ENCODE measurements at regions not wholly inside any gene's neighbourhood (a gene's known extent, or its start where the extent isn't known, plus 50 kb on each side); places are given as distances from the start of the nearest gene placed in this dataset.

GRCh38 chr2:146608490-146608889, 1236.3 kb upstream of the ACVR2A start:
- in situ Hi-C loops (cut with HindIII; ENCODE audit: low pct_ligation_motif_present, low sequenced_read_pairs), result no loop called here
- Histone ChIP-seq H3K4me3 (ENCODE audit: low read depth, low read length) (no peak overlapping the region), H3K27me3 (replicated peaks) (no peaks in the 10 kb centered on the region), H3K36me3 (replicated peaks) (no peaks in the 10 kb centered on the region), H3K27ac (no peak overlapping the region)
- no peak for DNase-seq
- TF ChIP-seq CTCF (IDR thresholded peaks at IDR 0.05; ENCODE audit: low read depth, low read length, missing control alignments), result no peak

- no peak overlapping the region for H3K27ac ChIP-seq
- H3K4me3 ChIP-seq (ENCODE audit: low read depth, low read length), result no peak overlapping the region
- no peak for DNase-seq
- no peak for TF ChIP-seq CTCF (IDR thresholded peaks at IDR 0.05; ENCODE audit: low read depth, low read length, missing control alignments)
- H3K36me3 ChIP-seq (replicated peaks), result no peaks in the 10 kb centered on the region
- H3K27me3 ChIP-seq (replicated peaks), result no peaks in the 10 kb centered on the region
- in situ Hi-C loops (cut with HindIII; ENCODE audit: low pct_ligation_motif_present, low sequenced_read_pairs), result no loop called here
These were observed 1240.3 kb upstream of the ACVR2A start for GRCh38 chr2:146604521-146604920.

GRCh38 chr2:146602856-146603255, 1242.0 kb upstream of the ACVR2A start:
- Histone ChIP-seq H3K36me3 (replicated peaks) (no peaks in the 10 kb centered on the region), H3K27me3 (replicated peaks) (no peaks in the 10 kb centered on the region), H3K27ac (no peak overlapping the region), H3K4me3 (ENCODE audit: low read depth, low read length) (no peak overlapping the region)
- DNase-seq, result no peak
- in situ Hi-C loops (cut with HindIII; ENCODE audit: low pct_ligation_motif_present, low sequenced_read_pairs), result no loop called here
- TF ChIP-seq CTCF (IDR thresholded peaks at IDR 0.05; ENCODE audit: low read depth, low read length, missing control alignments), result no peak

- H3K27ac ChIP-seq, result no peak overlapping the region
- no peak for TF ChIP-seq CTCF (IDR thresholded peaks at IDR 0.05; ENCODE audit: low read depth, low read length, missing control alignments)
- no peaks in the 10 kb centered on the region for H3K27me3 ChIP-seq (replicated peaks)
- in situ Hi-C loops (cut with HindIII; ENCODE audit: low pct_ligation_motif_present, low sequenced_read_pairs), result no loop called here
- H3K36me3 ChIP-seq (replicated peaks), result no peaks in the 10 kb centered on the region
- DNase-seq, result peak; percentile 23
- H3K4me3 ChIP-seq (ENCODE audit: low read depth, low read length), result no peak overlapping the region
These were observed 1242.4 kb upstream of the ACVR2A start for GRCh38 chr2:146602383-146602782.

GRCh38 chr2:146598791-146599190, 1246.0 kb upstream of the ACVR2A start:
- DNase-seq, result no peak
- no peak overlapping the region for H3K27ac ChIP-seq
- TF ChIP-seq CTCF (IDR thresholded peaks at IDR 0.05; ENCODE audit: low read depth, low read length, missing control alignments), result no peak
- in situ Hi-C loops (cut with HindIII; ENCODE audit: low pct_ligation_motif_present, low sequenced_read_pairs), result no loop called here
- no peaks in the 10 kb centered on the region for H3K36me3 ChIP-seq (replicated peaks)
- H3K4me3 ChIP-seq (ENCODE audit: low read depth, low read length), result no peak overlapping the region
- no peaks in the 10 kb centered on the region for H3K27me3 ChIP-seq (replicated peaks)

- no peaks in the 10 kb centered on the region for H3K27me3 ChIP-seq (replicated peaks)
- no peak for DNase-seq
- in situ Hi-C loops (cut with HindIII; ENCODE audit: low pct_ligation_motif_present, low sequenced_read_pairs), result no loop called here
- TF ChIP-seq CTCF (IDR thresholded peaks at IDR 0.05; ENCODE audit: low read depth, low read length, missing control alignments), result no peak
- no peak overlapping the region for H3K4me3 ChIP-seq (ENCODE audit: low read depth, low read length)
- H3K36me3 ChIP-seq (replicated peaks), result no peaks in the 10 kb centered on the region
- H3K27ac ChIP-seq, result no peak overlapping the region
These were observed 1247.5 kb upstream of the ACVR2A start for GRCh38 chr2:146597291-146597690.
